ENCODE measurements at regions not wholly inside any gene's neighbourhood (a gene's known extent, or its start where the extent isn't known, plus 50 kb on each side); places are given as distances from the start of the nearest gene placed in this dataset.
"Not testable (repeated sequence)": the region's sequence is repeated elsewhere in the genome, so short reads cannot be mapped to it uniquely, and the experiment has no call there.

GRCh38 chr4:128635141-128635954 is 174.2 kb upstream of the JADE1 start:
- no peaks in the 10 kb centered on the region for H3K4me1 Mint-ChIP-seq
- H3K27me3 Mint-ChIP-seq = peaks cover 7% of the 10 kb centered on the region
- H3K9me3 Mint-ChIP-seq = no peaks in the 10 kb centered on the region
- H3K36me3 Mint-ChIP-seq (ENCODE audit: low read depth) = no peaks in the 10 kb centered on the region
- ChIA-PET POLR2A (no interaction called here), CTCF (no interaction called here)
- H3K27ac Mint-ChIP-seq = no peak overlapping the region
- no peak overlapping the region for H3K4me3 Mint-ChIP-seq
- no peak for DNase-seq

- Mint-ChIP-seq H3K9me3 (no peaks in the 10 kb centered on the region), H3K4me3 (no peak overlapping the region), H3K27ac (no peak overlapping the region), H3K36me3 (ENCODE audit: low read depth) (no peaks in the 10 kb centered on the region), H3K4me1 (no peaks in the 10 kb centered on the region), H3K27me3 (peaks cover 8% of the 10 kb centered on the region)
- POLR2A ChIA-PET = no interaction called here
- CTCF ChIA-PET = no interaction called here
- no peak for DNase-seq
Measured at GRCh38 chr4:128633067-128633466, 176.4 kb upstream of the JADE1 start.

GRCh38 chr4:128630871-128631270 is 178.6 kb upstream of the JADE1 start:
- Mint-ChIP-seq H3K4me1 (no peaks in the 10 kb centered on the region), H3K9me3 (no peaks in the 10 kb centered on the region), H3K27ac (no peak overlapping the region), H3K4me3 (no peak overlapping the region), H3K36me3 (ENCODE audit: low read depth) (no peaks in the 10 kb centered on the region), H3K27me3 (peaks cover 13% of the 10 kb centered on the region)
- ChIA-PET CTCF (no interaction called here), POLR2A (no interaction called here)
- DNase-seq = no peak

GRCh38 chr4:128623508-128624215 is 185.8 kb upstream of the JADE1 start:
- Mint-ChIP-seq H3K27me3 (peaks cover 10% of the 10 kb centered on the region), H3K4me3 (no peak overlapping the region), H3K4me1 (no peaks in the 10 kb centered on the region), H3K36me3 (ENCODE audit: low read depth) (no peaks in the 10 kb centered on the region), H3K27ac (no peak overlapping the region), H3K9me3 (no peaks in the 10 kb centered on the region)
- CTCF ChIA-PET = no interaction called here
- POLR2A ChIA-PET = no interaction called here
- DNase-seq = no peak

- H3K4me1 Mint-ChIP-seq = not testable (repeated sequence)
Measured at GRCh38 chr4:128620279-128620965, 189.1 kb upstream of the JADE1 start.

GRCh38 chr4:128615197-128615596 is 194.3 kb upstream of the JADE1 start:
- no peak for DNase-seq
- H3K4me3 Mint-ChIP-seq = no peak overlapping the region
- no peak overlapping the region for H3K27ac Mint-ChIP-seq
- H3K36me3 Mint-ChIP-seq (ENCODE audit: low read depth) = no peaks in the 10 kb centered on the region
- H3K4me1 Mint-ChIP-seq = no peaks in the 10 kb centered on the region
- ChIA-PET POLR2A (no interaction called here), CTCF (no interaction called here)
- H3K27me3 Mint-ChIP-seq = peaks cover 2% of the 10 kb centered on the region
- H3K9me3 Mint-ChIP-seq = peaks cover 3% of the 10 kb centered on the region

More at GRCh38 chr4:128620279-128620965, 189.1 kb upstream of the JADE1 start:
- H3K4me3 Mint-ChIP-seq; H3K9me3 Mint-ChIP-seq; H3K27ac Mint-ChIP-seq; H3K27me3 Mint-ChIP-seq; DNase-seq; POLR2A ChIA-PET; CTCF ChIA-PET; H3K36me3 Mint-ChIP-seq (ENCODE audit: low read depth): not testable (repeated sequence)

GRCh38 chr4:128608006-128608405 is 201.5 kb upstream of the JADE1 start:
- Mint-ChIP-seq H3K36me3 (ENCODE audit: low read depth) (no peaks in the 10 kb centered on the region), H3K4me3 (no peak overlapping the region), H3K27ac (no peak overlapping the region), H3K4me1 (no peaks in the 10 kb centered on the region), H3K27me3 (peaks cover 2% of the 10 kb centered on the region), H3K9me3 (no peaks in the 10 kb centered on the region)
- no peak for DNase-seq
- POLR2A ChIA-PET = no interaction called here
- CTCF ChIA-PET = interaction anchor here (1.2 kb wide), 1 partner anchor 17 kb away, joined by 4 read pairs; no protein-coding TSS in a partner anchor

- ChIA-PET CTCF (interaction anchor here (0.9 kb wide), 1 partner anchor 142 kb away, joined by 3 read pairs; no protein-coding TSS in a partner anchor), POLR2A (no interaction called here)
- Mint-ChIP-seq H3K4me3 (no peak overlapping the region), H3K27me3 (no peaks in the 10 kb centered on the region), H3K27ac (no peak overlapping the region), H3K4me1 (no peaks in the 10 kb centered on the region), H3K36me3 (ENCODE audit: low read depth) (no peaks in the 10 kb centered on the region), H3K9me3 (no peaks in the 10 kb centered on the region)
- DNase-seq = no peak
Measured at GRCh38 chr4:128606173-128606572, 203.3 kb upstream of the JADE1 start.

GRCh38 chr4:128604840-128605239 is 204.7 kb upstream of the JADE1 start:
- H3K27ac Mint-ChIP-seq = no peak overlapping the region
- H3K4me1 Mint-ChIP-seq = no peaks in the 10 kb centered on the region
- no peaks in the 10 kb centered on the region for H3K27me3 Mint-ChIP-seq
- H3K4me3 Mint-ChIP-seq = no peak overlapping the region
- H3K9me3 Mint-ChIP-seq = no peaks in the 10 kb centered on the region
- CTCF ChIA-PET = no interaction called here
- DNase-seq = no peak
- POLR2A ChIA-PET = interaction anchor here (0.6 kb wide), 1 partner anchor 21 kb away, joined by 3 read pairs; no protein-coding TSS in a partner anchor
- H3K36me3 Mint-ChIP-seq (ENCODE audit: low read depth) = no peaks in the 10 kb centered on the region

GRCh38 chr4:128604204-128604603 is 205.3 kb upstream of the JADE1 start:
- no peak overlapping the region for H3K27ac Mint-ChIP-seq
- H3K4me3 Mint-ChIP-seq = no peak overlapping the region
- CTCF ChIA-PET = no interaction called here
- H3K27me3 Mint-ChIP-seq = no peaks in the 10 kb centered on the region
- H3K4me1 Mint-ChIP-seq = no peaks in the 10 kb centered on the region
- POLR2A ChIA-PET = no interaction called here
- no peaks in the 10 kb centered on the region for H3K36me3 Mint-ChIP-seq (ENCODE audit: low read depth)
- no peaks in the 10 kb centered on the region for H3K9me3 Mint-ChIP-seq
- DNase-seq = no peak

GRCh38 chr4:128603081-128603480 is 206.4 kb upstream of the JADE1 start:
- no peak overlapping the region for H3K27ac Mint-ChIP-seq
- H3K27me3 Mint-ChIP-seq = no peaks in the 10 kb centered on the region
- no peak overlapping the region for H3K4me3 Mint-ChIP-seq
- H3K9me3 Mint-ChIP-seq = no peaks in the 10 kb centered on the region
- no peaks in the 10 kb centered on the region for H3K36me3 Mint-ChIP-seq (ENCODE audit: low read depth)
- ChIA-PET POLR2A (no interaction called here), CTCF (no interaction called here)
- no peaks in the 10 kb centered on the region for H3K4me1 Mint-ChIP-seq
- no peak for DNase-seq

GRCh38 chr4:128601991-128602695 is 207.4 kb upstream of the JADE1 start:
- H3K9me3 Mint-ChIP-seq = no peaks in the 10 kb centered on the region
- no peaks in the 10 kb centered on the region for H3K27me3 Mint-ChIP-seq
- no peak overlapping the region for H3K27ac Mint-ChIP-seq
- no peaks in the 10 kb centered on the region for H3K36me3 Mint-ChIP-seq (ENCODE audit: low read depth)
- no peak overlapping the region for H3K4me3 Mint-ChIP-seq
- ChIA-PET CTCF (no interaction called here), POLR2A (no interaction called here)
- no peak for DNase-seq
- no peaks in the 10 kb centered on the region for H3K4me1 Mint-ChIP-seq
